Ishikawa (cell line): ENCODE measurements at regions not wholly inside any gene's neighbourhood (a gene's known extent, or its start where the extent isn't known, plus 50 kb on each side); places are given as distances from the start of the nearest gene placed in this dataset.

Experiments
- CEBPB ChIP-seq: IDR thresholded peaks from 2 replicates; pipeline ENCODE4 v1.6.1; 2012
- CREB1 ChIP-seq: IDR thresholded peaks from 2 replicates; pipeline ENCODE4 v1.6.1; 2012; ENCODE audit warnings: low read depth
- EGR1 ChIP-seq: IDR thresholded peaks from 2 replicates; pipeline ENCODE4 v1.6.1; 2012
- EP300 ChIP-seq: IDR thresholded peaks from 2 replicates; pipeline ENCODE4 v1.6.1; 2012; ENCODE audit warnings: borderline replicate concordance
- FOXM1 ChIP-seq: IDR thresholded peaks from 2 replicates; pipeline ENCODE4 v1.6.1; 2012; ENCODE audit warnings: low read depth, borderline replicate concordance
- MAX ChIP-seq: IDR thresholded peaks from 2 replicates; pipeline ENCODE4 v1.6.1; 2012
- NFIC ChIP-seq: IDR thresholded peaks from 2 replicates; pipeline ENCODE4 v1.6.1; 2012
- RAD21 ChIP-seq: IDR thresholded peaks from 2 replicates; pipeline ENCODE4 v1.6.1; 2012; ENCODE audit warnings: low read depth
- TAF1 ChIP-seq: IDR thresholded peaks from 2 replicates; pipeline ENCODE4 v1.6.1; 2012; ENCODE audit warnings: low read depth, mild to moderate bottlenecking
- TCF12 ChIP-seq: IDR thresholded peaks from 2 replicates; pipeline ENCODE4 v1.6.1; 2012; ENCODE audit warnings: low read depth
- TEAD4 ChIP-seq: IDR thresholded peaks from 2 replicates; pipeline ENCODE4 v1.6.1; 2012
- YY1 ChIP-seq: IDR thresholded peaks from 2 replicates; pipeline ENCODE4 v1.6.1; 2012; ENCODE audit warnings: low read depth
- ZBTB7A ChIP-seq: IDR thresholded peaks from 2 replicates; pipeline ENCODE4 v1.6.1; 2012; ENCODE audit warnings: low read depth
- TF ChIP-seq, protein P1 (sequence below): IDR thresholded peaks from 2 replicates; pipeline ENCODE4 v1.6.1; 2012
- TF ChIP-seq, protein P2 (sequence below): IDR thresholded peaks from 2 replicates; pipeline ENCODE4 v1.6.1; 2012; ENCODE audit warnings: low read depth, mild to moderate bottlenecking

GRCh38 chr11:15695096-15695721, 580.5 kb downstream of the INSC start:
- TF ChIP-seq ZBTB7A, result no peak
- TF ChIP-seq, protein P1, sequence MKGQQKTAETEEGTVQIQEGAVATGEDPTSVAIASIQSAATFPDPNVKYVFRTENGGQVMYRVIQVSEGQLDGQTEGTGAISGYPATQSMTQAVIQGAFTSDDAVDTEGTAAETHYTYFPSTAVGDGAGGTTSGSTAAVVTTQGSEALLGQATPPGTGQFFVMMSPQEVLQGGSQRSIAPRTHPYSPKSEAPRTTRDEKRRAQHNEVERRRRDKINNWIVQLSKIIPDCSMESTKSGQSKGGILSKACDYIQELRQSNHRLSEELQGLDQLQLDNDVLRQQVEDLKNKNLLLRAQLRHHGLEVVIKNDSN, result peak; percentile 47
- peak; percentile 98 for TF ChIP-seq EP300
- peak; percentile 71 for TF ChIP-seq NFIC
- TF ChIP-seq CREB1, result no peak
- peak; percentile 95 for TF ChIP-seq TCF12
- no peak for TF ChIP-seq CEBPB
- TF ChIP-seq YY1, result no peak
- peak; percentile 97 for TF ChIP-seq FOXM1
- TF ChIP-seq MAX, result peak; percentile 49
- no peak for TF ChIP-seq RAD21
- TF ChIP-seq EGR1, result no peak
- peak; percentile 76 for TF ChIP-seq TEAD4
- TF ChIP-seq TAF1, result no peak

- TF ChIP-seq NFIC (no peak), RAD21 (no peak), TAF1 (no peak), FOXM1 (no peak), CREB1 (no peak), TEAD4 (no peak)
These were observed 581.3 kb downstream of the INSC start for GRCh38 chr11:15696069-15696468.

DNA sequence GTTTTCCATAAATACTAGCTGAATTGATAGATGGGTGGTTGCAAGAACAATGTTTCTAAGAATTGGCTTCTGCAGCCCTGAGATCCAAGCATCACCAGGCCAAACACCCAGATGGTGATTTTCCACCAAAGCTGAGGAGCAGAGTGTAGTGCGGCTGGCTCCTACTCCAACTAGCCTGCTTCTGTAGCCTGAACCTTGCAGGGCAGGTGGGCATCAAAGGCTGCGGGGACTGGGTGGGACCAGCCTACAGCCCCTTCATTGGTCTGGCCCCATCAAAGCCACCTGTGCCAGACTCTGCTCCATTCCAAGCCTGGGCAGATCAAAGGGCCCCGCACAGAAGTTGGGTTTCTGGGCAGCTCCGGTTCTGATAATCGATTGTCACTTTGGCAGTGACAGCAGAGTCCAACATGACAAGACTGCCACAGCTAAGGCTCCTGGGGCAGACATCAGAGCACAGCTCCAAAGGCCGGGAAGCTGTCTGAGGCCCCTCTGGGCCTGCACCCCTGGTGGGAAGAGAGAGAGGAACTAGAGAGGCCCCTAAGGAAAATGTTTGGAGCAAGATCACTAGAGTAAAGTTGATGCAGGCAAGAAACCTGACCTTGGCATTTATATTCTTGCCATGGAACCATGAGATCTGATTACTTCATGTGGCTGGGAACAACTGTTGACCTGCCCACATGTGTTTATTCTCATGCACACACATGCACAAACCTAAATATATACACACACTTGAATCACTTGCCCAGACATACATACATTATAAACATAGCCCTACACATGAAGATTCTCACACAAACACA, 582.9 kb downstream of the INSC start:
- no peak for TF ChIP-seq EGR1

DNA sequence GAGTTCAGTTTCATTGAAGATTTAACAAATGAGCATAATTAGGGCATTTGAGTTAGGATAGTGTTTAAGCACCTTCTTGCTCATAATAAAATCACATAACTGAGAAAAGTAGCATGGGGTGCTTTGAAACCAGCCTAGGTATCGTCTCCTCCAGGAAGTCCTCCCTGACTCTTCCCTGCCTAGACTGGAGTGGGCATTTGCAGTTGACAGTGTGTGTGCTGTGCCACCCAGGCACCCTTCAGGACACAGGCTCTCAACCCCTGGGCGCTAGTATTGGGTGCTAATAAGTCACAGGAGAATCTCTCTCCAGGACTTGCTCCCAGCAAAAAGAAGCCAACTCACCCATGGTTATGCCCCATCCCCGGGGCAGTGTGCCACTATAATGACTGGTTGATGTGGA, 584.1 kb downstream of the INSC start:
- TF ChIP-seq NFIC (no peak), ZBTB7A (no peak), TEAD4 (no peak), FOXM1 (no peak), TAF1 (no peak)
- TF ChIP-seq, protein P1, result no peak

DNA sequence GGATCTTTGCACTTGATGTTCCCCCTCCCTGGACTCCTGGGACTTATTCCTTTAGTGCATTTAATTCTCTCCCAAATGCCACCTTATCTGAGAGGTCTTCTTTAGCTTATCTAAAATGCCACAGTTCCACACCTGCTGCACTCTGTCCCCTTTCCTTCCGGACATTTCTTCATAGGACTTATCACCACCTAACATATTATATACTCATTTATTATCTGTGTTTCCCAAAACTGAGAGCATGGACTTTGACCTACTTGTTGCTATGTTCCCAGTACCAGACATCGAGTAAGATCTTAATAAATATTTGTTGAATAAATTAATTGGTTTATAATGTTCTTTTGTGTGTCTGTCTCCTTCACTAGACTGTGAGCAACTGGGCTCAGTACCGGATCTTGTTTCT, 585.3 kb downstream of the INSC start:
- TF ChIP-seq TEAD4 (no peak), YY1 (no peak), TCF12 (no peak), TAF1 (no peak), FOXM1 (no peak), NFIC (no peak), RAD21 (no peak), EGR1 (no peak), EP300 (no peak), CEBPB (no peak), CREB1 (no peak)
- TF ChIP-seq, protein P1, result no peak

- TF ChIP-seq TAF1 (no peak), FOXM1 (no peak), TCF12 (no peak), CEBPB (no peak), TEAD4 (no peak), YY1 (no peak), EGR1 (no peak)
- TF ChIP-seq, protein P2, sequence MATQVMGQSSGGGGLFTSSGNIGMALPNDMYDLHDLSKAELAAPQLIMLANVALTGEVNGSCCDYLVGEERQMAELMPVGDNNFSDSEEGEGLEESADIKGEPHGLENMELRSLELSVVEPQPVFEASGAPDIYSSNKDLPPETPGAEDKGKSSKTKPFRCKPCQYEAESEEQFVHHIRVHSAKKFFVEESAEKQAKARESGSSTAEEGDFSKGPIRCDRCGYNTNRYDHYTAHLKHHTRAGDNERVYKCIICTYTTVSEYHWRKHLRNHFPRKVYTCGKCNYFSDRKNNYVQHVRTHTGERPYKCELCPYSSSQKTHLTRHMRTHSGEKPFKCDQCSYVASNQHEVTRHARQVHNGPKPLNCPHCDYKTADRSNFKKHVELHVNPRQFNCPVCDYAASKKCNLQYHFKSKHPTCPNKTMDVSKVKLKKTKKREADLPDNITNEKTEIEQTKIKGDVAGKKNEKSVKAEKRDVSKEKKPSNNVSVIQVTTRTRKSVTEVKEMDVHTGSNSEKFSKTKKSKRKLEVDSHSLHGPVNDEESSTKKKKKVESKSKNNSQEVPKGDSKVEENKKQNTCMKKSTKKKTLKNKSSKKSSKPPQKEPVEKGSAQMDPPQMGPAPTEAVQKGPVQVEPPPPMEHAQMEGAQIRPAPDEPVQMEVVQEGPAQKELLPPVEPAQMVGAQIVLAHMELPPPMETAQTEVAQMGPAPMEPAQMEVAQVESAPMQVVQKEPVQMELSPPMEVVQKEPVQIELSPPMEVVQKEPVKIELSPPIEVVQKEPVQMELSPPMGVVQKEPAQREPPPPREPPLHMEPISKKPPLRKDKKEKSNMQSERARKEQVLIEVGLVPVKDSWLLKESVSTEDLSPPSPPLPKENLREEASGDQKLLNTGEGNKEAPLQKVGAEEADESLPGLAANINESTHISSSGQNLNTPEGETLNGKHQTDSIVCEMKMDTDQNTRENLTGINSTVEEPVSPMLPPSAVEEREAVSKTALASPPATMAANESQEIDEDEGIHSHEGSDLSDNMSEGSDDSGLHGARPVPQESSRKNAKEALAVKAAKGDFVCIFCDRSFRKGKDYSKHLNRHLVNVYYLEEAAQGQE, result no peak
- TF ChIP-seq, protein P1, result no peak
These were observed 585.7 kb downstream of the INSC start for GRCh38 chr11:15700456-15700855.

GRCh38 chr11:15704064-15704463, 589.3 kb downstream of the INSC start:
- no peak for TF ChIP-seq YY1
